ENCODE measurements at regions not wholly inside any gene's neighbourhood (a gene's known extent, or its start where the extent isn't known, plus 50 kb on each side); places are given as distances from the start of the nearest gene placed in this dataset.

GRCh38 chr5:97406946-97407676, 224.1 kb upstream of the RIOK2 start:
- DNase-seq: no peak

GRCh38 chr5:97408331-97408730, 225.3 kb upstream of the RIOK2 start:
- DNase-seq: no peak

GRCh38 chr5:97412959-97413358, 229.9 kb upstream of the RIOK2 start:
- DNase-seq: no peak

- no peak for DNase-seq
Observed at GRCh38 chr5:97417986-97418385, 234.9 kb upstream of the RIOK2 start.

GRCh38 chr5:97418462-97418861, 235.4 kb upstream of the RIOK2 start:
- no peak for DNase-seq

- no peak for DNase-seq
Observed at GRCh38 chr5:97420646-97421045, 237.6 kb upstream of the RIOK2 start.

GRCh38 chr5:97422678-97423077, 239.6 kb upstream of the RIOK2 start:
- DNase-seq: no peak

GRCh38 chr5:97425511-97425910, 242.5 kb upstream of the RIOK2 start:
- DNase-seq: no peak

GRCh38 chr5:97427235-97427634, 244.2 kb upstream of the RIOK2 start:
- no peak for DNase-seq

- DNase-seq: no peak
Observed at GRCh38 chr5:97434021-97434420, 251.0 kb upstream of the RIOK2 start.

- DNase-seq: no peak
Observed at GRCh38 chr5:97436405-97436804, 253.4 kb upstream of the RIOK2 start.

- DNase-seq: no peak
Observed at GRCh38 chr5:97443740-97444139, 260.7 kb upstream of the RIOK2 start.

GRCh38 chr5:97449172-97449571, 266.1 kb upstream of the RIOK2 start:
- no peak for DNase-seq

- no peak for DNase-seq
Observed at GRCh38 chr5:97452646-97453045, 269.6 kb upstream of the RIOK2 start.

- no peak for DNase-seq
Observed at GRCh38 chr5:97453263-97453662, 270.2 kb upstream of the RIOK2 start.

- no peak for DNase-seq
Observed at GRCh38 chr5:97454015-97454414, 271.0 kb upstream of the RIOK2 start.

GRCh38 chr5:97455996-97456395, 272.9 kb upstream of the RIOK2 start:
- no peak for DNase-seq

GRCh38 chr5:97458851-97459250, 275.8 kb upstream of the RIOK2 start:
- DNase-seq: no peak

- DNase-seq: no peak
Observed at GRCh38 chr5:97471951-97472350, 288.9 kb upstream of the RIOK2 start.

- DNase-seq: no peak
Observed at GRCh38 chr5:97475847-97476246, 292.8 kb upstream of the RIOK2 start.

GRCh38 chr5:97476852-97477534, 293.9 kb upstream of the RIOK2 start:
- no peak for DNase-seq

- DNase-seq: no peak
Observed at GRCh38 chr5:97478483-97478882, 295.4 kb upstream of the RIOK2 start.

GRCh38 chr5:97480313-97480712, 297.3 kb upstream of the RIOK2 start:
- DNase-seq: no peak

GRCh38 chr5:97488126-97488668, 305.1 kb upstream of the RIOK2 start:
- DNase-seq: no peak
